Kidney (tissue), 13 donors: ENCODE measurements at regions not wholly inside any gene's neighbourhood (a gene's known extent, or its start where the extent isn't known, plus 50 kb on each side); places are given as distances from the start of the nearest gene placed in this dataset.

Experiments
- DNase-seq, 5 donors: peaks; one replicate each; pipeline ENCODE4 v3.0.0-alpha.2; 2013 to 2020
- FAIRE-seq: peaks from 2 replicates; lab custom pipeline; 2012; peaks lifted over from hg19 to GRCh38; lab: Jason Lieb, UNC
- H3K27ac ChIP-seq, 2 donors: one replicate each; pipeline ENCODE4 v1.7.0; 2013; ENCODE audit warnings: low read depth in 2 of 2, low read length in 2 of 2, inconsistent platforms in 1 of 2
- H3K27me3 ChIP-seq: one replicate; pipeline ENCODE4 v1.7.1; 2013; ENCODE audit warnings: low read length, inconsistent platforms; ENCODE audit not compliant: control insufficient read depth, insufficient read depth
- H3K36me3 ChIP-seq, 3 donors: one replicate each; pipeline versions ENCODE4 v1.7.0 to v1.7.1; 2013; ENCODE audit warnings: low read length in 3 of 3, control low read depth in 1 of 3, inconsistent platforms in 1 of 3; ENCODE audit not compliant: insufficient read depth in 3 of 3, control insufficient read depth in 2 of 3
- H3K4me1 ChIP-seq, 3 donors: one replicate each; pipeline versions ENCODE4 v1.7.0 to v1.7.1; 2013; ENCODE audit warnings: low read length in 3 of 3, inconsistent platforms in 1 of 3, low read depth in 1 of 3; ENCODE audit not compliant: control insufficient read depth in 2 of 3, insufficient read depth in 2 of 3
- H3K4me3 ChIP-seq, 3 donors: one replicate each; pipeline versions ENCODE4 v1.7.0 to v1.8.1; 2013; ENCODE audit warnings: low read length in 3 of 3, control low read depth in 1 of 3, inconsistent platforms in 1 of 3
- H3K9ac ChIP-seq, 3 donors: one replicate each; pipeline versions ENCODE4 v1.7.0 to v1.7.1; 2013; ENCODE audit warnings: low read length in 3 of 3, control low read depth in 1 of 3, inconsistent platforms in 1 of 3
- H3K9me3 ChIP-seq, 3 donors: one replicate each; pipeline versions ENCODE4 v1.7.0 to v1.7.1; 2013; ENCODE audit warnings: low read length in 3 of 3, control low read depth in 1 of 3, inconsistent platforms in 1 of 3; ENCODE audit not compliant: control insufficient read depth in 2 of 3, insufficient read depth in 1 of 3
- intact Hi-C: fragments of 100-400 bp; cut with DNase I; formaldehyde crosslinking; loops from one replicate; pipeline ENCODE4 v1.11.1; 2022
- TF ChIP-seq, protein P1 (sequence below): IDR thresholded peaks from 3 replicates; pipeline ENCODE4 v1.5.1; 2012; ENCODE audit warnings: mild to moderate bottlenecking, moderate library complexity, borderline replicate concordance; ENCODE audit not compliant: insufficient read depth; ENCODE audit errors: extremely low read depth
- donor health status: control.
- donor health status: control.
- donor health status: control.
- donor health status: control.
- donor health status: control.
- donor health status: DM: yes; HTN: yes; CAD: no.
- donor health status: Normal renal cell carcinoma (clear cell type).

DNA sequence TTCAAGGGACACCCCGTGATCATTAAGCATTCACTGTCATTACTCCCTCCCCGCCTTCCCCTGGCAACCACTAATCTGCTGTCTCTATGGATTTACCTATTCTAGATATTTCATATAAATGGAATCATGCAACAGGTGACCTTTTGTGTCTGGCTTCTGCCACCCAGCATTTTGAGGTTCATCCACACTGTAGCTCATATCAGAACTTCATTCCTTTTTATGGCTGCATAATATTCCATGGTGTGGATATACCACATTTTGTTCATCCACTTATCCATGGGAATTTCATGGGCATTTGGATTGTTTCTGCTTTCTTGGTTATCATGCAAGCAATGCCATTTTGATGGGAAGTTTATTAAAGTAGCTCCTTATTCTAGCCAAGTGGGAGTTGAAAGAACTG, 184.2 kb upstream of the VASH1 start:
- no peak for FAIRE-seq
- Histone ChIP-seq H3K36me3 (no peaks in the 10 kb centered on the region), H3K4me3 (no peak overlapping the region), H3K9ac (no peak overlapping the region), H3K9me3 (peaks cover 0 to 2% (median 0%) of the 10 kb centered on the region in 3 donors), H3K27ac (no peak overlapping the region), H3K27me3 (no peaks in the 10 kb centered on the region), H3K4me1 (peaks cover 0 to 2% (median 0%) of the 10 kb centered on the region in 3 donors)
- DNase-seq, result no peak
- intact Hi-C loops, result no loop called here
- TF ChIP-seq, protein P1, sequence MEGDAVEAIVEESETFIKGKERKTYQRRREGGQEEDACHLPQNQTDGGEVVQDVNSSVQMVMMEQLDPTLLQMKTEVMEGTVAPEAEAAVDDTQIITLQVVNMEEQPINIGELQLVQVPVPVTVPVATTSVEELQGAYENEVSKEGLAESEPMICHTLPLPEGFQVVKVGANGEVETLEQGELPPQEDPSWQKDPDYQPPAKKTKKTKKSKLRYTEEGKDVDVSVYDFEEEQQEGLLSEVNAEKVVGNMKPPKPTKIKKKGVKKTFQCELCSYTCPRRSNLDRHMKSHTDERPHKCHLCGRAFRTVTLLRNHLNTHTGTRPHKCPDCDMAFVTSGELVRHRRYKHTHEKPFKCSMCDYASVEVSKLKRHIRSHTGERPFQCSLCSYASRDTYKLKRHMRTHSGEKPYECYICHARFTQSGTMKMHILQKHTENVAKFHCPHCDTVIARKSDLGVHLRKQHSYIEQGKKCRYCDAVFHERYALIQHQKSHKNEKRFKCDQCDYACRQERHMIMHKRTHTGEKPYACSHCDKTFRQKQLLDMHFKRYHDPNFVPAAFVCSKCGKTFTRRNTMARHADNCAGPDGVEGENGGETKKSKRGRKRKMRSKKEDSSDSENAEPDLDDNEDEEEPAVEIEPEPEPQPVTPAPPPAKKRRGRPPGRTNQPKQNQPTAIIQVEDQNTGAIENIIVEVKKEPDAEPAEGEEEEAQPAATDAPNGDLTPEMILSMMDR, result no peak

DNA sequence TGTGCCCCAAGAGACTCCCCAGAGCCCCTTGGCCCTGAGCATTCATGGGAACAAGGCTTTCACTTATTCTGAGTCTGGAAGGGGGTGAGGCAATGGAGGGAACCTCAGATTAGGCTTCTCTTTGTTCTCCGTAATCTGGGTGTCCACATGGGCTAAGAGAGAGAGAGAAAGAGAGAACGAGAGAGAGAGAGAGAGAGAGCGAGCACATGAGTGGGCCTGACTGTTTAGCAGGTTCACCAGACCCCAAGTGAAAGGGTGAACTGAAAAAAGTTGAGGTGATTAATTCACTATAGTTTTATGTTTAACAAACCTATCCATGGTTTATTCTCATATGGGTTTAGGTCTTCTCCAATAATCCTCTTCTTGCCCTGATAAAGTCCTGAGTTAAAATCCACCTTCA, 183.4 kb upstream of the VASH1 start:
- Histone ChIP-seq H3K4me1 (peaks cover 0 to 2% (median 0%) of the 10 kb centered on the region in 3 donors), H3K27me3 (no peaks in the 10 kb centered on the region), H3K4me3 (no peak overlapping the region), H3K9ac (no peak overlapping the region), H3K9me3 (peaks cover 0 to 2% (median 0%) of the 10 kb centered on the region in 3 donors), H3K27ac (no peak overlapping the region), H3K36me3 (no peaks in the 10 kb centered on the region)
- DNase-seq, result no peak
- no peak for FAIRE-seq
- intact Hi-C loops, result no loop called here
- TF ChIP-seq, protein P1, result no peak

- no peak for FAIRE-seq
- H3K9ac ChIP-seq, result no peak overlapping the region
- H3K27ac ChIP-seq, result no peak overlapping the region
- H3K4me3 ChIP-seq, result no peak overlapping the region
- H3K36me3 ChIP-seq, result no peaks in the 10 kb centered on the region
- intact Hi-C loops, result no loop called here
- no peak for DNase-seq
- peaks cover 0 to 2% (median 0%) of the 10 kb centered on the region in 3 donors for H3K9me3 ChIP-seq
- TF ChIP-seq, protein P1, result no peak
- no peaks in the 10 kb centered on the region for H3K27me3 ChIP-seq
- no peaks in the 10 kb centered on the region for H3K4me1 ChIP-seq
These were observed 180.9 kb upstream of the VASH1 start for GRCh38 chr14:76580399-76580798.

- TF ChIP-seq, protein P1, result no peak
- Histone ChIP-seq H3K4me3 (no peak overlapping the region), H3K27ac (no peak overlapping the region), H3K27me3 (no peaks in the 10 kb centered on the region), H3K9ac (no peak overlapping the region), H3K4me1 (no peaks in the 10 kb centered on the region), H3K9me3 (peaks cover 0 to 2% (median 0%) of the 10 kb centered on the region in 3 donors), H3K36me3 (no peaks in the 10 kb centered on the region)
- intact Hi-C loops, result no loop called here
- FAIRE-seq (no peak), DNase-seq (no peak)
These were observed 180.3 kb upstream of the VASH1 start for GRCh38 chr14:76580967-76581366.
